OCI-LY1 (cell line): ENCODE measurements at regions not wholly inside any gene's neighbourhood (a gene's known extent, or its start where the extent isn't known, plus 50 kb on each side); places are given as distances from the start of the nearest gene placed in this dataset.

Experiments
- CTCF ChIP-seq: fragments of 200-600 bp; sonication (generic), shearing (Covaris generic); IDR thresholded peaks from 2 replicates; pipeline ENCODE4 v1.5.1; 2017; ENCODE audit warnings: mild to moderate bottlenecking, antibody characterized with exemption, low read length, moderate library complexity, mixed read lengths
- EZH2 ChIP-seq: fragments of 200-600 bp; sonication (generic), shearing (Covaris generic); IDR thresholded peaks from 2 replicates; pipeline ENCODE4 v1.8.0; 2017; ENCODE audit warnings: borderline replicate concordance, mixed run types, mild to moderate bottlenecking, antibody characterized with exemption, low read length, moderate library complexity, mixed read lengths

DNA sequence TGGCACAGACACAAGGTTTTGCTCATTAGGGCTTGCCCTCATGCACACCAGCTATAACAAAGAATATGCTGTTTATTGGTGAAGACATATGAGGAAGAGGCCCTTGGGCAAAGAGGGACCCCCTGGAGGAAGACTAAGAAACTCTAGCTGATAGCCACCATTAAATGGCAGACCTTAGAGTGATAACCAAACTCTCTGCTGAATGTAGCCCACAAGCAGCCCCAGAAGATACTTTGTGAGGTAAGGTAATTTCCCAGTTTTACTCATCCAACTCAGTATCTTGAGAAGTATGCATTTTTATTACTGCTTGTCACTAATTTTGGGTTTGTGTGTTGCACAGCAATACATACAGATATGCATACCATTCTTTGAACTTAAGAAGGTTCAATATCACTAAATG, 563.3 kb downstream of the DOK5 start:
- TF ChIP-seq CTCF, result no peak
- TF ChIP-seq EZH2, result no peak
